ENCODE measurements at regions not wholly inside any gene's neighbourhood (a gene's known extent, or its start where the extent isn't known, plus 50 kb on each side); places are given as distances from the start of the nearest gene placed in this dataset.
"Not testable (repeated sequence)": the region's sequence is repeated elsewhere in the genome, so short reads cannot be mapped to it uniquely, and the experiment has no call there.

- Histone ChIP-seq H3K4me3 (replicated peaks in 1 of 3; ENCODE audit: low read depth in 2 of 3, low read length in 3 of 3) (no peak overlapping the region), H4K20me1 (ENCODE audit: insufficient read depth, low read length) (no peaks in the 10 kb centered on the region), H3K79me2 (ENCODE audit: insufficient read depth, low read length) (no peaks in the 10 kb centered on the region), H2AFZ (ENCODE audit: insufficient read depth, low read depth, low read length, poor library complexity, severe bottlenecking) (no peak overlapping the region), H3K4me2 (replicated peaks; ENCODE audit: extremely low read depth, low read length, poor library complexity, severe bottlenecking) (no peak overlapping the region), H3K27ac (ENCODE audit: low read depth in 1 of 2, low read length in 2 of 2) (no peak overlapping the region), H3K36me3 (replicated peaks in 1 of 2; ENCODE audit: control insufficient read depth in 1 of 2, insufficient read depth in 2 of 2, low read length in 2 of 2) (no peaks in the 10 kb centered on the region), H3K27me3 (ENCODE audit: control insufficient read depth in 2 of 2, insufficient read depth in 2 of 2, low read length in 2 of 2) (no peaks in the 10 kb centered on the region), H3K4me1 (ENCODE audit: control insufficient read depth in 1 of 2, insufficient read depth in 2 of 2, low read length in 2 of 2) (peaks cover 11 to 17% of the 10 kb centered on the region in 2 donors), H3K9ac (ENCODE audit: insufficient read depth, low read length, poor library complexity, severe bottlenecking) (no peak overlapping the region), H3K9me3 (replicated peaks in 1 of 2; ENCODE audit: control insufficient read depth in 1 of 2, insufficient read depth in 1 of 2, low read length in 2 of 2) (no peaks in the 10 kb centered on the region)
- no peaks in the 10 kb centered on the region for H3K27me3 Mint-ChIP-seq (ENCODE audit: low read depth in 3 of 3)
- no peak overlapping the region for H3K27ac Mint-ChIP-seq
- peaks cover 10% of the 10 kb centered on the region for H3K4me1 Mint-ChIP-seq
- no peaks in the 10 kb centered on the region for H3K36me3 Mint-ChIP-seq
- no peak for DNase-seq
- H3K4me3 Mint-ChIP-seq: no peak overlapping the region
- no peak for TF ChIP-seq CTCF (IDR thresholded peaks at IDR 0.05)
- intact Hi-C loops (cut with micrococcal nuclease): no loop called here
- no peaks in the 10 kb centered on the region for H3K9me3 Mint-ChIP-seq
- WGBS (ENCODE audit: insufficient coverage): 100% methylated on average over 1 of the region's 1 CpG
Measured at GRCh38 chr7:17412883-17413282, 114.4 kb downstream of the AHR start.

- no peak for TF ChIP-seq CTCF (IDR thresholded peaks at IDR 0.05)
- no peak overlapping the region for H3K9ac ChIP-seq (ENCODE audit: insufficient read depth, low read length, poor library complexity, severe bottlenecking)
- H3K27me3 ChIP-seq (ENCODE audit: control insufficient read depth in 2 of 2, insufficient read depth in 2 of 2, low read length in 2 of 2): no peaks in the 10 kb centered on the region
- H3K27me3 Mint-ChIP-seq (ENCODE audit: low read depth in 3 of 3): no peaks in the 10 kb centered on the region
- H3K4me3 ChIP-seq (replicated peaks in 1 of 3; ENCODE audit: low read depth in 2 of 3, low read length in 3 of 3): no peak overlapping the region
- H3K36me3 ChIP-seq (replicated peaks in 1 of 2; ENCODE audit: control insufficient read depth in 1 of 2, insufficient read depth in 2 of 2, low read length in 2 of 2): no peaks in the 10 kb centered on the region
- H3K79me2 ChIP-seq (ENCODE audit: insufficient read depth, low read length): no peaks in the 10 kb centered on the region
- H3K36me3 Mint-ChIP-seq: no peaks in the 10 kb centered on the region
- H3K4me1 ChIP-seq (ENCODE audit: control insufficient read depth in 1 of 2, insufficient read depth in 2 of 2, low read length in 2 of 2): no peaks in the 10 kb centered on the region
- intact Hi-C loops (cut with micrococcal nuclease): no loop called here
- no peak overlapping the region for H3K27ac ChIP-seq (ENCODE audit: low read depth in 1 of 2, low read length in 2 of 2)
- H2AFZ ChIP-seq (ENCODE audit: insufficient read depth, low read depth, low read length, poor library complexity, severe bottlenecking): no peak overlapping the region
- no peak overlapping the region for H3K4me3 Mint-ChIP-seq
- H3K27ac Mint-ChIP-seq: no peak overlapping the region
- no peak for DNase-seq
- H3K4me2 ChIP-seq (replicated peaks; ENCODE audit: extremely low read depth, low read length, poor library complexity, severe bottlenecking): no peak overlapping the region
- 100% methylated on average over 1 of the region's 2 CpGs for WGBS (ENCODE audit: insufficient coverage)
- no peaks in the 10 kb centered on the region for H3K9me3 ChIP-seq (replicated peaks in 1 of 2; ENCODE audit: control insufficient read depth in 1 of 2, insufficient read depth in 1 of 2, low read length in 2 of 2)
- H3K9me3 Mint-ChIP-seq: no peaks in the 10 kb centered on the region
- H4K20me1 ChIP-seq (ENCODE audit: insufficient read depth, low read length): no peaks in the 10 kb centered on the region
- H3K4me1 Mint-ChIP-seq: no peaks in the 10 kb centered on the region
Measured at GRCh38 chr7:17415955-17416354, 117.5 kb downstream of the AHR start.

GRCh38 chr7:17420308-17421015, 122.0 kb downstream of the AHR start:
- not testable (repeated sequence) for H3K27ac ChIP-seq (ENCODE audit: low read depth in 1 of 2, low read length in 2 of 2)

More at GRCh38 chr7:17420308-17421015, 122.0 kb downstream of the AHR start:
- H3K4me3 ChIP-seq (replicated peaks in 1 of 3; ENCODE audit: low read depth in 2 of 3, low read length in 3 of 3); H2AFZ ChIP-seq (ENCODE audit: insufficient read depth, low read depth, low read length, poor library complexity, severe bottlenecking); H3K4me1 Mint-ChIP-seq; H3K9ac ChIP-seq (ENCODE audit: insufficient read depth, low read length, poor library complexity, severe bottlenecking); H3K4me1 ChIP-seq (ENCODE audit: control insufficient read depth in 1 of 2, insufficient read depth in 2 of 2, low read length in 2 of 2); H3K27me3 Mint-ChIP-seq (ENCODE audit: low read depth in 3 of 3); H3K9me3 Mint-ChIP-seq; H3K27me3 ChIP-seq (ENCODE audit: control insufficient read depth in 2 of 2, insufficient read depth in 2 of 2, low read length in 2 of 2); H4K20me1 ChIP-seq (ENCODE audit: insufficient read depth, low read length); H3K4me2 ChIP-seq (replicated peaks; ENCODE audit: extremely low read depth, low read length, poor library complexity, severe bottlenecking); H3K36me3 Mint-ChIP-seq; H3K4me3 Mint-ChIP-seq; H3K36me3 ChIP-seq (replicated peaks in 1 of 2; ENCODE audit: control insufficient read depth in 1 of 2, insufficient read depth in 2 of 2, low read length in 2 of 2); H3K9me3 ChIP-seq (replicated peaks in 1 of 2; ENCODE audit: control insufficient read depth in 1 of 2, insufficient read depth in 1 of 2, low read length in 2 of 2); H3K79me2 ChIP-seq (ENCODE audit: insufficient read depth, low read length); DNase-seq; H3K27ac Mint-ChIP-seq; intact Hi-C loops (cut with micrococcal nuclease): not testable (repeated sequence)
- 100% methylated on average over 1 of the region's 7 CpGs for WGBS (ENCODE audit: insufficient coverage)

All from CD14-positive monocyte (primary cell).